Activated T-cell treated with anti-CD3 and anti-CD28 coated beads, Interleukin-2, amount 50 U/mL, for 24 hours (primary cell): ENCODE measurements at regions not wholly inside any gene's neighbourhood (a gene's known extent, or its start where the extent isn't known, plus 50 kb on each side); places are given as distances from the start of the nearest gene placed in this dataset.

Experiments
- DNase-seq: peaks from one replicate; pipeline ENCODE4 v3.0.0-alpha.2; 2020
- H3K27ac Mint-ChIP-seq: 2 replicates; pipeline ENCODE4 v1.8.0; 2020; ENCODE audit warnings: mild to moderate bottlenecking, mixed read lengths
- H3K27me3 Mint-ChIP-seq: 2 replicates; pipeline ENCODE4 v1.8.0; 2020; ENCODE audit warnings: mixed read lengths
- H3K36me3 Mint-ChIP-seq: 2 replicates; pipeline ENCODE4 v1.8.0; 2020; ENCODE audit warnings: low read depth, mixed read lengths
- H3K4me1 Mint-ChIP-seq: 2 replicates; pipeline ENCODE4 v1.8.0; 2020; ENCODE audit warnings: low read depth, mixed read lengths
- H3K4me3 Mint-ChIP-seq: 2 replicates; pipeline ENCODE4 v1.8.0; 2020; ENCODE audit warnings: mild to moderate bottlenecking, moderate library complexity, mixed read lengths
- H3K9me3 Mint-ChIP-seq: 2 replicates; pipeline ENCODE4 v1.8.0; 2020; ENCODE audit warnings: mixed read lengths

GRCh38 chr1:99180343-99180808 lies 83.9 kb upstream of the PLPPR4 start:
- Mint-ChIP-seq H3K4me3 (no peak overlapping the region), H3K27ac (no peak overlapping the region), H3K36me3 (no peaks in the 10 kb centered on the region), H3K9me3 (no peaks in the 10 kb centered on the region), H3K27me3 (peaks cover 2% of the 10 kb centered on the region), H3K4me1 (no peaks in the 10 kb centered on the region)
- peak; percentile 55 for DNase-seq

GRCh38 chr1:99180915-99181314 lies 83.4 kb upstream of the PLPPR4 start:
- Mint-ChIP-seq H3K9me3 (no peaks in the 10 kb centered on the region), H3K4me1 (no peaks in the 10 kb centered on the region), H3K27ac (no peak overlapping the region), H3K36me3 (no peaks in the 10 kb centered on the region), H3K4me3 (no peak overlapping the region), H3K27me3 (peaks cover 2% of the 10 kb centered on the region)
- DNase-seq = no peak

- no peak overlapping the region for H3K27ac Mint-ChIP-seq
- DNase-seq = no peak
- no peak overlapping the region for H3K4me3 Mint-ChIP-seq
- H3K4me1 Mint-ChIP-seq = no peaks in the 10 kb centered on the region
- H3K9me3 Mint-ChIP-seq = no peaks in the 10 kb centered on the region
- no peaks in the 10 kb centered on the region for H3K36me3 Mint-ChIP-seq
- H3K27me3 Mint-ChIP-seq = peaks cover 2% of the 10 kb centered on the region
Measured at GRCh38 chr1:99181892-99182291, 82.4 kb upstream of the PLPPR4 start.

DNA sequence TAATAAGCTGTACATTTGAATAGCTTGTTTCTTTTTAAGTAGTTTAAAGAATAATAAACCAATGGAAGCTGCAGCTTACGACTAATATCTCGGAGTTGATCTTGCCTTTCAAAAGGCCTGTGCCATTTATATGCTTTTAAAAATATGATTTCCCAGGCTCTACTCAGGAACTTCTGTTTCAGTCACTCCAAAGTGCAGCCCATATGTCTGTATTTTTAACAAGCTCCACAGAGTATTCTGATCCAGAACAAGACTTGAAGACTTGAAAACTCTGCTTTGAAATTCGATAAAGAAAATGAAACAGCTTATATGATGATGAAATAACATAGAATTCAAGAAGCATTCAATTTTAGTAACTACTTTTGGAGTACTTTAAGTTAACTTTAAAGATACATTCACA lies 79.1 kb upstream of the PLPPR4 start:
- Mint-ChIP-seq H3K27ac (no peak overlapping the region), H3K9me3 (no peaks in the 10 kb centered on the region), H3K4me3 (no peak overlapping the region), H3K4me1 (no peaks in the 10 kb centered on the region), H3K27me3 (peaks cover 9% of the 10 kb centered on the region), H3K36me3 (no peaks in the 10 kb centered on the region)
- DNase-seq = no peak

- no peak overlapping the region for H3K4me3 Mint-ChIP-seq
- no peaks in the 10 kb centered on the region for H3K9me3 Mint-ChIP-seq
- no peaks in the 10 kb centered on the region for H3K4me1 Mint-ChIP-seq
- no peak overlapping the region for H3K27ac Mint-ChIP-seq
- H3K27me3 Mint-ChIP-seq = peaks cover 26% of the 10 kb centered on the region
- no peaks in the 10 kb centered on the region for H3K36me3 Mint-ChIP-seq
- no peak for DNase-seq
Measured at GRCh38 chr1:99193431-99193830, 70.9 kb upstream of the PLPPR4 start.

GRCh38 chr1:99198393-99198792 lies 65.9 kb upstream of the PLPPR4 start:
- DNase-seq = no peak
- Mint-ChIP-seq H3K27me3 (peaks cover 9% of the 10 kb centered on the region), H3K27ac (no peak overlapping the region), H3K9me3 (no peaks in the 10 kb centered on the region), H3K4me3 (no peak overlapping the region), H3K36me3 (no peaks in the 10 kb centered on the region), H3K4me1 (no peaks in the 10 kb centered on the region)

- Mint-ChIP-seq H3K27me3 (no peaks in the 10 kb centered on the region), H3K36me3 (no peaks in the 10 kb centered on the region), H3K4me1 (peaks cover 4% of the 10 kb centered on the region), H3K27ac (no peak overlapping the region), H3K4me3 (no peak overlapping the region), H3K9me3 (no peaks in the 10 kb centered on the region)
- no peak for DNase-seq
Measured at GRCh38 chr1:99207216-99207615, 57.1 kb upstream of the PLPPR4 start.
